Fibroblast of skin of right biceps (primary cell): ENCODE measurements at regions not wholly inside any gene's neighbourhood (a gene's known extent, or its start where the extent isn't known, plus 50 kb on each side); places are given as distances from the start of the nearest gene placed in this dataset.

Experiments used
- DNase-seq: peaks from one replicate; pipeline ENCODE4 v3.0.0-alpha.2; 2013

- no peak for DNase-seq
These were observed 151.0 kb upstream of the PPARGC1A start for GRCh38 chr4:24040811-24041210.

GRCh38 chr4:24033626-24034025, 143.8 kb upstream of the PPARGC1A start:
- no peak for DNase-seq

- DNase-seq = peak; percentile 17
These were observed 142.6 kb upstream of the PPARGC1A start for GRCh38 chr4:24032371-24032989.

- no peak for DNase-seq
These were observed 136.7 kb upstream of the PPARGC1A start for GRCh38 chr4:24026596-24026995.

GRCh38 chr4:24024605-24025004, 134.8 kb upstream of the PPARGC1A start:
- DNase-seq = peak; percentile 52

- DNase-seq = peak; percentile 62
These were observed 134.3 kb upstream of the PPARGC1A start for GRCh38 chr4:24024157-24024556.

- DNase-seq = no peak
These were observed 125.9 kb upstream of the PPARGC1A start for GRCh38 chr4:24015782-24016181.

- DNase-seq = no peak
These were observed 124.0 kb upstream of the PPARGC1A start for GRCh38 chr4:24013668-24014422.

- no peak for DNase-seq
These were observed 121.1 kb upstream of the PPARGC1A start for GRCh38 chr4:24010994-24011393.

GRCh38 chr4:24010573-24010972, 120.7 kb upstream of the PPARGC1A start:
- no peak for DNase-seq

GRCh38 chr4:24007860-24008261, 118.0 kb upstream of the PPARGC1A start:
- no peak for DNase-seq

- no peak for DNase-seq
These were observed 116.4 kb upstream of the PPARGC1A start for GRCh38 chr4:24006269-24006668.

GRCh38 chr4:24003926-24004325, 114.1 kb upstream of the PPARGC1A start:
- peak; percentile 23 for DNase-seq

GRCh38 chr4:24003496-24003895, 113.6 kb upstream of the PPARGC1A start:
- peak; percentile 15 for DNase-seq

GRCh38 chr4:24002330-24002966, 112.6 kb upstream of the PPARGC1A start:
- peak; percentile 50 for DNase-seq

GRCh38 chr4:24001486-24002329, 111.9 kb upstream of the PPARGC1A start:
- peak; percentile 21 for DNase-seq

- no peak for DNase-seq
These were observed 110.6 kb upstream of the PPARGC1A start for GRCh38 chr4:24000470-24000831.

- peak; percentile 61 for DNase-seq
These were observed 110.0 kb upstream of the PPARGC1A start for GRCh38 chr4:23999714-24000469.

GRCh38 chr4:23993373-23993772, 103.5 kb upstream of the PPARGC1A start:
- DNase-seq = no peak

- DNase-seq = no peak
These were observed 101.6 kb upstream of the PPARGC1A start for GRCh38 chr4:23991444-23991843.

GRCh38 chr4:23986270-23986669, 96.4 kb upstream of the PPARGC1A start:
- no peak for DNase-seq

GRCh38 chr4:23981328-23981727, 91.5 kb upstream of the PPARGC1A start:
- peak; percentile 11 for DNase-seq
